ENCODE measurements at regions not wholly inside any gene's neighbourhood (a gene's known extent, or its start where the extent isn't known, plus 50 kb on each side); places are given as distances from the start of the nearest gene placed in this dataset.
"Not testable (repeated sequence)": the region's sequence is repeated elsewhere in the genome, so short reads cannot be mapped to it uniquely, and the experiment has no call there.

GRCh38 chr5:87780831-87781760 lies 368.4 kb upstream of the CCNH start:
- DNase-seq, result peak; percentile 68

- DNase-seq, result no peak
These were observed 366.1 kb upstream of the CCNH start for GRCh38 chr5:87778876-87779275.

GRCh38 chr5:87777877-87778276 lies 365.1 kb upstream of the CCNH start:
- DNase-seq, result no peak

DNA sequence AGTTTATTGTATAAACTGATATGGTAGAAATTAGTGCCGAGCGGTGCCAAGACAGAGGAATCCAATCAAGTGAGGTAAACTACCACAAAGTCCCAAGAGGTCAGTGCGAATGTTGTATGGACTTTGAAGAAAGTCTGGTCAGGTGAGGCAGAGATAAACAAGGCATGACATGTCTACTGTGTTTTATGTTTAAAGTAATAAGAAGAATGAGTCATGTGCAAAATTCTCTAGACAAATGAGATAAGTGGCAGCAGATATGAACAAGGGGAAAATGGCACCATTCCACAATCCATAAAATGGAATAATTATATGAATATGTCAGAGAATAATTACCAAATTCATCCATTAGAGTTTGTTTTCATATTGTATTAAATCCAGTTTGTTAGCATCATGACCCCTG lies 364.1 kb upstream of the CCNH start:
- DNase-seq, result no peak

DNA sequence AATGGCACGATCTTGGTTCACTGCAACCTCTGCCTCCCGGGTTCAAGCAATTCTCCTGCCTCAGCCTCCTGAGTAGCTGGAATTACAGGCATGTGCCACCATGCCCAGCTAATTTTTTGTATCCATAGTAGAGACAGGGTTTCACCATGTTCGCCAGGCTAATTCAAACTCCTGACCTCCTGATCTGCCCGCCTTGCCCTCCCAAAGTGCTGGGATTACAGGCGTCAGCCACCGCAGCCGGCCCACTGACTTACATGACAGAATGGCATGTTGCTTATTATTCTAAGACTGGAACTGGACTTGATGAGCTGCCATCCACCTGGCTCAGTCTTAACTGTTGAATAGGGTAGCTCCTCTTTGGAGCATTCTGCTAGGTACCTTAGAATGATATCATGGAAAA lies 363.6 kb upstream of the CCNH start:
- not testable (repeated sequence) for DNase-seq

GRCh38 chr5:87775228-87775627 lies 362.5 kb upstream of the CCNH start:
- no peak for DNase-seq

GRCh38 chr5:87774804-87775203 lies 362.1 kb upstream of the CCNH start:
- no peak for DNase-seq

GRCh38 chr5:87770601-87771121 lies 357.9 kb upstream of the CCNH start:
- DNase-seq, result no peak

- no peak for DNase-seq
These were observed 357.4 kb upstream of the CCNH start for GRCh38 chr5:87770016-87770570.

- no peak for DNase-seq
These were observed 356.4 kb upstream of the CCNH start for GRCh38 chr5:87769157-87769556.

- DNase-seq, result no peak
These were observed 355.5 kb upstream of the CCNH start for GRCh38 chr5:87768190-87768589.

DNA sequence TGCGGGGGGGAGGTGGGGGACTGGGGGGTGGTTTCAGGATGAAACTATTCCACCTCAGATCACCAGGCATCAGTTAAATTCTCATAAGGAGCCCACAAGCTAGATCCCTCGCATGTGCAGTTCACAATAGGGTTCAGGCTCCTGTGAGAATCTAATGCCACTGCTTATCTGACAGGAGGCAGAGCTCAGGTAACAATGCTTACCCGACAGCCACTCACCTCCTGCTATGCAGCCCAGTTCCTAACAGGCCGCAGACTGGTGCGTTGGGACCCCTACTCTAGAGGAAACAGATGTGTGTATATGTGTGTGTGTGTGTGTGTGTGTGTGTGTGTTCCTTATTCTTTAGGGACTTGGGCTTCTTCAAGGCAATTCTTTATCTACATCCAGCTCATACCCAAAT lies 352.3 kb upstream of the CCNH start:
- no peak for DNase-seq

- no peak for DNase-seq
These were observed 349.9 kb upstream of the CCNH start for GRCh38 chr5:87762631-87763030.

DNA sequence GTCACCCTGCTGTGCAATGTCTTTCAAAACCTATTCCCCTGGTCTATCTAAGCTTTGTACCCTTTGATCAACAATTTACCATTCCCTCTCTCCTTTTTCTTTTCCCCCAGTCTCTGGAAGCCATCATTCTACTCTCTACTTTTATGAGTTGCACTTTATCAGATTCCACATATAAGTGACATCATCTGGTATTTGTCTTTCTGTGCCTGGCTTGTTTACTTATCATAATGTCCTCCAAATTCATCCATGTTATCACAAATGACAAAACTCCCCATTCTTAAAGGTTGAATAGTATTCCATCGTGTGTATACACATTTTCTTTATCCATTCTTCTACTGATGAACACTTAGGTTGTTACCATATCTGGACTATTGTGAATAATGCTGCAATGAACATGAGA lies 344.2 kb upstream of the CCNH start:
- DNase-seq, result no peak

GRCh38 chr5:87755360-87755759 lies 342.6 kb upstream of the CCNH start:
- no peak for DNase-seq

GRCh38 chr5:87754009-87754757 lies 341.5 kb upstream of the CCNH start:
- DNase-seq, result no peak

DNA sequence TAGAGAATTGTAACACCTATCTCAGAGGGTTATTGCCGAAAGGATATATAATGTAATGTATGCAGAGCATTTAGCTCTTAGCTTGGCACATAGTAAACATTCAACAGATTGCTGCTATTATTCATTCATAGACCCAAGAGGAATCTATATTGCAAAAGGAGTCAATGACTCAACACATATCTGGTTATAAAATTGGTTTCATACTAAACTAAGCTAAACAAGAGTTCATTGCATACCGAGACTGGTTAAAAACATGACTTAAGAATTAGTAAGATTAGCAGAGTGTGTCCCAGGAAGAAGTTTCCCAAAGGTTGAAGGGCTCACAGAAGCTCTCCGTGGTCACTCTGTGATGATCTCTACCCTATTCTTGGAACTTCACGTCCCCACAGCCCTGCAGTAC lies 339.6 kb upstream of the CCNH start:
- no peak for DNase-seq

GRCh38 chr5:87751824-87752223 lies 339.1 kb upstream of the CCNH start:
- DNase-seq, result no peak

GRCh38 chr5:87746891-87747377 lies 334.2 kb upstream of the CCNH start:
- DNase-seq, result no peak

DNA sequence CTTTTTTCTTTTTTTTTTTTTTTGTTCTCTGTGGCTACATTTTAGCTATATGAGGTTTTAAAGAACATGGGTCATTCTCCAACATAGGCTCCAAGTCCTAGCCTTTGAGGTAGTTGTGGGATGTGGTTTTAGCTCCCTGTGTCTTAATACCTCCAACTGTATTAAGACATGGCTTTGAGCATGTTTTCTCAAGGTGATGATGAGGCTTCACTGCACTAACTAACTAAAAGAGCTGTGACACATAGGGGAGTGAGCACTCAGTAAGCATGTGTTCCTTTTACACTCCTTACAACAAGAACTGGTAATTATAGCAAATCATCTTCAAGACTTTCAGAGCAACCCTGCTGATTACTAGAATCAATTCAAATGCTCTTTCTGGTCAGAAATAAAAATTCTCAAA lies 333.6 kb upstream of the CCNH start:
- DNase-seq, result no peak

DNA sequence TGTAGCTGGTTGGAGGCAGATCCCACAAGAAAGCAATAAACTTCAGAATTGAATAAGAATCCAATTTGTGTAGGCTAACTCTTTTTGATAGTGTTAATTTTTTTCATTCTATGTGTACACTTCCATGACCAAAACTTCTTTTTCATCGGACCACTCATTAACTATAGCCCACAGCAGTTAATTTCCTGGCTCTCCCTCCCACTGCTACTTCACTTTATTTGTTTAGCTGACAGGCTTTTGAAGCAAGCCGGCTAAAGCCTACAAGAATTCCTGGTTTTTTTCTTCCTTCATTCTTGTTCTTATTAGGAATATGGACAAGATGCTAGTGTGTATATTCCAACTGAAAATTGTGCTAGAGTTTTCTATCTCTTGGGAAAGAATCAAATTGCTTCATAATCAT lies 329.2 kb upstream of the CCNH start:
- no peak for DNase-seq

GRCh38 chr5:87735923-87736322 lies 323.2 kb upstream of the CCNH start:
- DNase-seq, result no peak

DNA sequence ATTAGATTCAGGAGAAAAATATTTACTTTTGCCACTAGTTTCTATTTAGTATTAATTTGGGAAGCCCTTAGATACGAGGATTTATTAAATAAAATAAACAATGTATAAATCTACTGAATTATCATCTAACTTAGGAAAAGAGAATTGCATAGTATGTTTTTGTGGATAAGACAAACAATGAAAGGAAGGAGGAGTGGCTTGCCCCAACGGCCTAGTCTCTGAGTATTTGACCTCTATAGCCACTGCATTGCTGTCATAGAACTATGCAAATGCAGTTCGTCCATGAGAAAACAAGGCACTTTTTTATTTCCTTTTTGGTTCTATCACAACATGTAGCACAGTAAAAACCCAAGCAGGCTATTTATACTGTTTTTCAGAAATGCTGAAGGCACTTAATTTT lies 321.2 kb upstream of the CCNH start:
- DNase-seq, result no peak

All from NCI-H1694 treated with DMSO at 0.1 percent for 48 hours (cell line).